Endothelial cell of umbilical vein (primary cell): ENCODE measurements at regions not wholly inside any gene's neighbourhood (a gene's known extent, or its start where the extent isn't known, plus 50 kb on each side); places are given as distances from the start of the nearest gene placed in this dataset.

Experiments used
- BruUV-seq: library from RNA; stranded (reverse); fragments of 400-500 nt; replicated peaks from 2 replicates; lab custom pipeline; 2021; lab: Mats Ljungman, UMichigan
- CTCF ChIA-PET: fragments of 300-600, 350-600 bp; sonication (Branson Sonifier 250); formaldehyde crosslinking; loops from one replicate; lab custom pipeline; 2021; ENCODE audit warnings: antibody characterized with exemption, inconsistent platforms; lab: Charles Lee
- POLR2A ChIA-PET: fragments of 300-600, 350-600 bp; sonication (Branson Sonifier 250); formaldehyde crosslinking; loops from one replicate; lab custom pipeline; 2021; ENCODE audit warnings: antibody characterized with exemption, inconsistent platforms; lab: Charles Lee
- DNase-seq: peaks from one replicate; pipeline ENCODE4 v3.0.0-alpha.2; 2011; ENCODE audit warnings: low read depth, low spot score
- FAIRE-seq: peaks from 2 replicates; lab custom pipeline; 2011; peaks lifted over from hg19 to GRCh38; lab: Jason Lieb, UNC
- H2AFZ ChIP-seq: 2 replicates; pipeline ENCODE4 v1.6.0; 2012; ENCODE audit warnings: low read depth, low read length, control low read depth, inconsistent platforms
- H3K27ac ChIP-seq: 2 replicates; pipeline ENCODE4 v1.5.1; 2011; ENCODE audit warnings: low read depth, mild to moderate bottlenecking, control low read depth, low read length, moderate library complexity; ENCODE audit not compliant: insufficient read depth
- H3K27me3 ChIP-seq, 2 experiments: 2 replicates each; pipeline versions ENCODE4 v1.6.0 to v1.6.1; 2011; ENCODE audit warnings: low read length in 2 of 2, mixed read lengths in 1 of 2; ENCODE audit not compliant: control insufficient read depth in 2 of 2, insufficient read depth in 2 of 2
- H3K36me3 ChIP-seq, 2 experiments: 2 replicates in 1 of 2; 3 replicates in 1 of 2; pipeline ENCODE4 v1.5.1; 2011; ENCODE audit warnings: low read length in 2 of 2, mild to moderate bottlenecking in 1 of 2, moderate library complexity in 1 of 2; ENCODE audit not compliant: control insufficient read depth in 2 of 2, insufficient read depth in 2 of 2; ENCODE audit errors: extremely low read depth in 1 of 2
- H3K4me1 ChIP-seq: 3 replicates; pipeline ENCODE4 v1.5.1; 2011; ENCODE audit warnings: mild to moderate bottlenecking, low read length; ENCODE audit not compliant: control insufficient read depth, insufficient read depth; ENCODE audit errors: extremely low read depth
- H3K4me2 ChIP-seq: 2 replicates; pipeline ENCODE4 v1.6.1; 2011; ENCODE audit warnings: low read length, control low read depth, mixed read lengths; ENCODE audit not compliant: insufficient read depth
- H3K4me3 ChIP-seq, 3 experiments: fragments of 200-600 bp in 1 of 3; sonication (generic), shearing (Covaris generic) in 1 of 3; replicated peaks in 1 of 3; 2 replicates each; pipeline ENCODE4 v1.5.1; 2011 to 2016; ENCODE audit warnings: control low read depth in 3 of 3, low read length in 3 of 3, mild to moderate bottlenecking in 2 of 3, inconsistent platforms in 1 of 3, low read depth in 1 of 3, moderate library complexity in 1 of 3; ENCODE audit not compliant: insufficient read depth in 1 of 3
- H3K79me2 ChIP-seq: 2 replicates; pipeline ENCODE4 v1.6.0; 2012; ENCODE audit warnings: low read length, inconsistent platforms; ENCODE audit not compliant: control insufficient read depth, insufficient read depth
- H3K9ac ChIP-seq: replicated peaks from 2 replicates; pipeline ENCODE3; 2011; ENCODE audit warnings: low read length, control low read depth; ENCODE audit not compliant: insufficient read depth; ENCODE audit errors: extremely low read depth
- H3K9me1 ChIP-seq: replicated peaks from 3 replicates; pipeline ENCODE4 v1.6.0; 2011; ENCODE audit warnings: mild to moderate bottlenecking, low read length; ENCODE audit not compliant: control insufficient read depth, insufficient read depth; ENCODE audit errors: extremely low read depth
- H3K9me3 ChIP-seq: replicated peaks from 2 replicates; pipeline ENCODE4 v1.5.1; 2012; ENCODE audit warnings: low read length, inconsistent platforms; ENCODE audit not compliant: control insufficient read depth, insufficient read depth
- H4K20me1 ChIP-seq: replicated peaks from 2 replicates; pipeline ENCODE3; 2011; ENCODE audit warnings: mild to moderate bottlenecking, low read length; ENCODE audit not compliant: control insufficient read depth, insufficient read depth; ENCODE audit errors: extremely low read depth
- EZH2 ChIP-seq: IDR thresholded peaks from 2 replicates; pipeline ENCODE4 v1.6.1; 2012; ENCODE audit warnings: borderline replicate concordance, low read depth, mild to moderate bottlenecking, moderate library complexity, low read length, inconsistent platforms; ENCODE audit not compliant: severe bottlenecking
- FOS ChIP-seq: IDR thresholded peaks from 2 replicates; pipeline ENCODE4 v1.6.1; 2011; ENCODE audit warnings: mild to moderate bottlenecking, low read length, moderate library complexity, borderline replicate concordance; ENCODE audit not compliant: insufficient read depth
- GATA2 ChIP-seq: IDR thresholded peaks from 2 replicates; pipeline ENCODE4 v1.7.0; 2011; ENCODE audit warnings: low read depth, mild to moderate bottlenecking, moderate library complexity, mixed read lengths, low read length; ENCODE audit not compliant: insufficient read length, insufficient read depth
- JUN ChIP-seq: IDR thresholded peaks from 2 replicates; pipeline ENCODE4 v1.6.1; 2011; ENCODE audit warnings: borderline replicate concordance, low read depth; ENCODE audit not compliant: insufficient read length, insufficient read depth
- MYC ChIP-seq: IDR thresholded peaks from one replicate; pipeline ENCODE4 v1.6.1; 2011; ENCODE audit warnings: mild to moderate bottlenecking, low read depth, low read length
- POLR2A ChIP-seq: IDR thresholded peaks from 2 replicates; pipeline ENCODE4 v1.6.1; 2012; ENCODE audit warnings: low read depth, mild to moderate bottlenecking, control low read depth, low read length
- POLR2AphosphoS5 ChIP-seq: IDR thresholded peaks from 2 replicates; pipeline ENCODE4 v1.6.1; 2012; ENCODE audit warnings: low read depth, mild to moderate bottlenecking, control low read depth, low read length, moderate library complexity; ENCODE audit not compliant: insufficient read depth
- dilution Hi-C: fragments of 300-500 bp; cut with MboI; formaldehyde crosslinking; loops from one replicate; pipeline ENCODE4 v1.15.0; 2019; ENCODE audit warnings: low sequenced_read_pairs; ENCODE audit not compliant: extremely low pct_ligation_motif_present
- intact Hi-C: fragments of 100-400 bp; cut with micrococcal nuclease; formaldehyde crosslinking; loops from one replicate; pipeline ENCODE4 v1.10.0; 2022
- TF ChIP-seq, protein P1 (sequence below), 2 donors: IDR thresholded peaks; 1 replicate in 1 of 2; 2 replicates in 1 of 2; pipeline ENCODE4 v1.5.1; 2011; ENCODE audit warnings: low read length in 2 of 2, mild to moderate bottlenecking in 2 of 2, moderate library complexity in 2 of 2, control low read depth in 1 of 2, inconsistent platforms in 1 of 2, low read depth in 1 of 2; ENCODE audit not compliant: insufficient read depth in 1 of 2; ENCODE audit errors: extremely low read depth in 1 of 2
- TF ChIP-seq, protein P2 (sequence below): IDR thresholded peaks from 2 replicates; pipeline ENCODE4 v1.6.1; 2011; ENCODE audit not compliant: insufficient read depth, insufficient read length

DNA sequence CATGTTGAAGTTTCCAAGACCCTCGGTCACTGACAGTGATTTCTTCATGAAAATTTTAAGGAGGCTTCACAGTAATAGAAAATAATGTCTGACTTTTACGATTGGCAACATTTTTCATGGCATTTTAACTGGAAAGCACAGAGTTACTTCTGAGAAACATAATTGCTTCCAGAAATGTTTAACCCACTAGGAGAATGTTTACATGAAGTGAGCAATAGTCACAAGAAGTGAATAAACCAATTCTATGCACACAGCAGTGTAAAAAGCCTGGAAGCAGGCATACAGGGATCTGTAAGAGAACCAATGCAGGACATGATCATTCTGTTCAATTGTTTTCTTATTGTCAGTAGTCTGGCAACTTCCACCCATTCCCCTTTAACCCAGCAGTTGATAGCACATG lies 316.2 kb upstream of the CXADR start:
- FAIRE-seq (no peak), DNase-seq (no peak)
- Histone ChIP-seq H3K9me3 (no peaks in the 10 kb centered on the region), H4K20me1 (no peaks in the 10 kb centered on the region), H3K9me1 (no peaks in the 10 kb centered on the region), H3K36me3 (no peaks in the 10 kb centered on the region), H3K27ac (no peak overlapping the region), H3K79me2 (no peaks in the 10 kb centered on the region), H3K9ac (no peak overlapping the region), H3K4me2 (no peak overlapping the region), H3K4me3 (no peak overlapping the region), H3K27me3 (no peaks in the 10 kb centered on the region), H3K4me1 (no peaks in the 10 kb centered on the region), H2AFZ (no peak overlapping the region)
- ChIA-PET POLR2A (no interaction called here), CTCF (no interaction called here)
- no peak for TF ChIP-seq FOS
- no peak for TF ChIP-seq GATA2
- TF ChIP-seq, protein P1, sequence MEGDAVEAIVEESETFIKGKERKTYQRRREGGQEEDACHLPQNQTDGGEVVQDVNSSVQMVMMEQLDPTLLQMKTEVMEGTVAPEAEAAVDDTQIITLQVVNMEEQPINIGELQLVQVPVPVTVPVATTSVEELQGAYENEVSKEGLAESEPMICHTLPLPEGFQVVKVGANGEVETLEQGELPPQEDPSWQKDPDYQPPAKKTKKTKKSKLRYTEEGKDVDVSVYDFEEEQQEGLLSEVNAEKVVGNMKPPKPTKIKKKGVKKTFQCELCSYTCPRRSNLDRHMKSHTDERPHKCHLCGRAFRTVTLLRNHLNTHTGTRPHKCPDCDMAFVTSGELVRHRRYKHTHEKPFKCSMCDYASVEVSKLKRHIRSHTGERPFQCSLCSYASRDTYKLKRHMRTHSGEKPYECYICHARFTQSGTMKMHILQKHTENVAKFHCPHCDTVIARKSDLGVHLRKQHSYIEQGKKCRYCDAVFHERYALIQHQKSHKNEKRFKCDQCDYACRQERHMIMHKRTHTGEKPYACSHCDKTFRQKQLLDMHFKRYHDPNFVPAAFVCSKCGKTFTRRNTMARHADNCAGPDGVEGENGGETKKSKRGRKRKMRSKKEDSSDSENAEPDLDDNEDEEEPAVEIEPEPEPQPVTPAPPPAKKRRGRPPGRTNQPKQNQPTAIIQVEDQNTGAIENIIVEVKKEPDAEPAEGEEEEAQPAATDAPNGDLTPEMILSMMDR (IDR thresholded peaks at IDR 0.05; ENCODE audit: extremely low read depth in 1 of 2, insufficient read depth in 1 of 2, low read depth in 1 of 2, low read length in 2 of 2) = no peak
- no peak for TF ChIP-seq POLR2A
- no peak for TF ChIP-seq EZH2
- TF ChIP-seq JUN = no peak
- no peak for TF ChIP-seq MYC
- TF ChIP-seq, protein P2, sequence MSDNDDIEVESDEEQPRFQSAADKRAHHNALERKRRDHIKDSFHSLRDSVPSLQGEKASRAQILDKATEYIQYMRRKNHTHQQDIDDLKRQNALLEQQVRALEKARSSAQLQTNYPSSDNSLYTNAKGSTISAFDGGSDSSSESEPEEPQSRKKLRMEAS = no peak
- no peak for TF ChIP-seq POLR2AphosphoS5
- intact Hi-C loops = no loop called here
- BruUV-seq = no TSS peak
- dilution Hi-C loops = no loop called here
